ENCODE measurements at regions not wholly inside any gene's neighbourhood (a gene's known extent, or its start where the extent isn't known, plus 50 kb on each side); places are given as distances from the start of the nearest gene placed in this dataset.

DNA sequence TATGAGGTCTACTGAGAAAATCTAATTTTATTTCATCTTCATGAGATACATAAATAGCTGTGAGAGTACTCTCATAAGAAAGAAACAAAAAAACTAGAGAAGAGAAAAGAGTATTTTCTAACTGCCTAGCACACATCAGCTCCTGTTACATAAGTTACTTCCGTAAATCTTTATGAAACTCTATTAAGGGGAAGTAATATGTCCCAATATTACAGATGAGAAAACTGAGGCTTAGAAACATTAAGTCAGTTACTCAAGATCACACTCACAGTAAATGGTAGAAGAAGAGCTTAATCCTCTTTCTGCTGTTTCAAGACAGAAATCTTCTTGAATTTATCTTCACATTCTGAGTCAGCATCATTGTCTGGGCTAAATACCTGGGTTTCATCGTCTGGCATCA, 164.1 kb downstream of the DTHD1 start:
- Histone ChIP-seq H2AFZ (ENCODE audit: low read length) (no peak overlapping the region), H3K27me3 (ENCODE audit: insufficient read depth, low read length) (no peaks in the 10 kb centered on the region), H4K20me1 (ENCODE audit: insufficient read depth, low read length) (no peaks in the 10 kb centered on the region), H3K27ac (ENCODE audit: low read depth, low read length, poor library complexity, severe bottlenecking) (no peak overlapping the region), H3K9ac (ENCODE audit: low read length) (no peak overlapping the region), H3K36me3 (ENCODE audit: insufficient read depth, low read length) (no peaks in the 10 kb centered on the region), H3K4me3 (ENCODE audit: low read depth, low read length, poor library complexity, severe bottlenecking) (no peak overlapping the region), H3K9me2 (ENCODE audit: low read depth, low read length) (no peaks in the 10 kb centered on the region), H3F3A (ENCODE audit: insufficient read depth, low read length) (no peaks in the 10 kb centered on the region), H3K4me2 (ENCODE audit: low read length) (no peak overlapping the region), H3K9me3 (ENCODE audit: low read length) (no peaks in the 10 kb centered on the region), H3K4me1 (ENCODE audit: insufficient read depth, low read length, severe bottlenecking) (no peaks in the 10 kb centered on the region), H3K79me2 (ENCODE audit: insufficient read depth, low read length) (no peaks in the 10 kb centered on the region)
- TF ChIP-seq EZH2 (IDR thresholded peaks at IDR 0.05; ENCODE audit: borderline replicate concordance, low read length): no peak
- TF ChIP-seq, protein P1, sequence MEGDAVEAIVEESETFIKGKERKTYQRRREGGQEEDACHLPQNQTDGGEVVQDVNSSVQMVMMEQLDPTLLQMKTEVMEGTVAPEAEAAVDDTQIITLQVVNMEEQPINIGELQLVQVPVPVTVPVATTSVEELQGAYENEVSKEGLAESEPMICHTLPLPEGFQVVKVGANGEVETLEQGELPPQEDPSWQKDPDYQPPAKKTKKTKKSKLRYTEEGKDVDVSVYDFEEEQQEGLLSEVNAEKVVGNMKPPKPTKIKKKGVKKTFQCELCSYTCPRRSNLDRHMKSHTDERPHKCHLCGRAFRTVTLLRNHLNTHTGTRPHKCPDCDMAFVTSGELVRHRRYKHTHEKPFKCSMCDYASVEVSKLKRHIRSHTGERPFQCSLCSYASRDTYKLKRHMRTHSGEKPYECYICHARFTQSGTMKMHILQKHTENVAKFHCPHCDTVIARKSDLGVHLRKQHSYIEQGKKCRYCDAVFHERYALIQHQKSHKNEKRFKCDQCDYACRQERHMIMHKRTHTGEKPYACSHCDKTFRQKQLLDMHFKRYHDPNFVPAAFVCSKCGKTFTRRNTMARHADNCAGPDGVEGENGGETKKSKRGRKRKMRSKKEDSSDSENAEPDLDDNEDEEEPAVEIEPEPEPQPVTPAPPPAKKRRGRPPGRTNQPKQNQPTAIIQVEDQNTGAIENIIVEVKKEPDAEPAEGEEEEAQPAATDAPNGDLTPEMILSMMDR (IDR thresholded peaks at IDR 0.05; ENCODE audit: low read length): no peak

DNA sequence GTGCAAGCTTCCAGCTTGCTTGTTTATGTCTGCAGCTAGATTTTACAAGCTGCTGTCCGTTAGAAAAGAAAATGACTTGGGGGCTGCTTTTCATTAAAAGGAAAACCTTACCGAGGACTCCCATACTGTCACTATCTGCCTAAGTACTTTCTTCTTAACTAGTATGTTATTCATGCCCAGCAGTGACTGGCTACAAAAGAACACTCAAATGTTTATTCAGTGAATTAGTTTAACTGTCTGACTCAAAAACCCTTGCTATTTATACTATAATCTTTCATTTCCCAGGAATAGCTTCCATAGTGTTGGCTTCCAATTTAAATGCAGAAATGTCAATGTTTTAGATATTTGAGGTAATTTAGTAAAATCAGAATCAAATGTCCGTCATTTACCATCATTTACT, 164.9 kb downstream of the DTHD1 start:
- H3K4me1 ChIP-seq (ENCODE audit: insufficient read depth, low read length, severe bottlenecking): no peaks in the 10 kb centered on the region
- no peaks in the 10 kb centered on the region for H3K9me2 ChIP-seq (ENCODE audit: low read depth, low read length)
- no peaks in the 10 kb centered on the region for H3K9me3 ChIP-seq (ENCODE audit: low read length)
- no peak overlapping the region for H3K4me3 ChIP-seq (ENCODE audit: low read depth, low read length, poor library complexity, severe bottlenecking)
- TF ChIP-seq, protein P1 (IDR thresholded peaks at IDR 0.05; ENCODE audit: low read length): no peak
- no peak for TF ChIP-seq EZH2 (IDR thresholded peaks at IDR 0.05; ENCODE audit: borderline replicate concordance, low read length)
- no peak overlapping the region for H3K27ac ChIP-seq (ENCODE audit: low read depth, low read length, poor library complexity, severe bottlenecking)
- H3K79me2 ChIP-seq (ENCODE audit: insufficient read depth, low read length): no peaks in the 10 kb centered on the region
- H3F3A ChIP-seq (ENCODE audit: insufficient read depth, low read length): no peaks in the 10 kb centered on the region
- no peaks in the 10 kb centered on the region for H3K36me3 ChIP-seq (ENCODE audit: insufficient read depth, low read length)
- no peaks in the 10 kb centered on the region for H4K20me1 ChIP-seq (ENCODE audit: insufficient read depth, low read length)
- H3K9ac ChIP-seq (ENCODE audit: low read length): no peak overlapping the region
- H3K27me3 ChIP-seq (ENCODE audit: insufficient read depth, low read length): no peaks in the 10 kb centered on the region
- no peak overlapping the region for H3K4me2 ChIP-seq (ENCODE audit: low read length)
- no peak overlapping the region for H2AFZ ChIP-seq (ENCODE audit: low read length)

DNA sequence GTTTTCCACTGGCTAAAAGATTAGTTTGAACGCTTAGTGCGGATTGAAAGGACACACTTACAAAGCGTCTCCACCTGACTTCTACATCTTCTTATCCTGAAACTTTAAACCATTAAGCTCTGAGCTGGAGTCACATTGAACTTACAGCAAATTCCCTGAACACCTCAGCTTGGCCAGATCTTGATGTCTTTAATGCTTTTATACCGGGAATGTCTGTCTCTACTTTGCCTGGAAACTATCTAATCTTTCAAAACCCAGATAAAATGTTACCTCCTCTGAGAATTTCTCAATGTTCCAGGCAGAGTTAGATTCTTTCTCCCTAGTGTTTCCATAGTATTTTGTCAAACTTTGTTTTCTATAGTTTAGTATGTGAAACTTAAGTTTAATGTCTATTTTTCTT, 179.9 kb downstream of the DTHD1 start:
- Histone ChIP-seq H3K9me2 (ENCODE audit: low read depth, low read length) (no peaks in the 10 kb centered on the region), H3K4me3 (ENCODE audit: low read depth, low read length, poor library complexity, severe bottlenecking) (no peak overlapping the region), H3K9me3 (ENCODE audit: low read length) (no peaks in the 10 kb centered on the region), H3K27ac (ENCODE audit: low read depth, low read length, poor library complexity, severe bottlenecking) (no peak overlapping the region), H2AFZ (ENCODE audit: low read length) (no peak overlapping the region), H3K79me2 (ENCODE audit: insufficient read depth, low read length) (no peaks in the 10 kb centered on the region), H3K36me3 (ENCODE audit: insufficient read depth, low read length) (no peaks in the 10 kb centered on the region), H3K4me2 (ENCODE audit: low read length) (no peak overlapping the region), H4K20me1 (ENCODE audit: insufficient read depth, low read length) (no peaks in the 10 kb centered on the region), H3K27me3 (ENCODE audit: insufficient read depth, low read length) (no peaks in the 10 kb centered on the region), H3K4me1 (ENCODE audit: insufficient read depth, low read length, severe bottlenecking) (no peaks in the 10 kb centered on the region), H3K9ac (ENCODE audit: low read length) (no peak overlapping the region), H3F3A (ENCODE audit: insufficient read depth, low read length) (no peaks in the 10 kb centered on the region)
- TF ChIP-seq, protein P1 (IDR thresholded peaks at IDR 0.05; ENCODE audit: low read length): no peak

All from OCI-LY1 (cell line).